Stomach (tissue), 8 donors: ENCODE measurements at regions not wholly inside any gene's neighbourhood (a gene's known extent, or its start where the extent isn't known, plus 50 kb on each side); places are given as distances from the start of the nearest gene placed in this dataset.
A peak's percentile ranks its signal among the peaks of the same experiment; 100 is the strongest.

Source experiments
- DNase-seq, 2 donors: peaks; one replicate each; pipeline versions ENCODE4 v3.0.0 to v3.0.0-alpha.2; 2013 to 2019
- H3K27ac ChIP-seq, 5 donors: fragments of 200-600 bp in 4 of 5; sonication (generic) in 4 of 5; one replicate each; pipeline ENCODE4 v1.5.1; 2013 to 2019; ENCODE audit warnings: mild to moderate bottlenecking in 1 of 5, moderate library complexity in 1 of 5
- H3K27me3 ChIP-seq, 3 donors: fragments of 200-600 bp; sonication (generic); one replicate each; pipeline ENCODE4 v1.5.1; 2017 to 2019; ENCODE audit warnings: mixed run types in 1 of 3
- H3K36me3 ChIP-seq, 4 donors: fragments of 200-600 bp; sonication (generic); 1 replicate in 3 of 4; 2 replicates in 1 of 4; pipeline ENCODE4 v1.5.1; 2016 to 2019
- H3K4me1 ChIP-seq, 4 donors: fragments of 200-600 bp; sonication (generic); one replicate each; pipeline ENCODE4 v1.5.1; 2016 to 2019
- H3K4me3 ChIP-seq, 4 donors: fragments of 200-600 bp; sonication (generic) in 3 of 4; one replicate each; pipeline ENCODE4 v1.5.1; 2016 to 2019; ENCODE audit warnings: mild to moderate bottlenecking in 1 of 4
- H3K9me3 ChIP-seq, 4 donors: fragments of 200-600 bp; sonication (generic); one replicate each; pipeline ENCODE4 v1.5.1; 2016 to 2019
- CTCF ChIP-seq, 7 experiments: fragments of 450-650 bp in 4 of 7; fragments of 200-600 bp in 3 of 7; sonication (generic) in 3 of 7; IDR thresholded peaks; one replicate each; pipeline ENCODE4 v1.5.1; 2016 to 2019; ENCODE audit warnings: antibody characterized with exemption in 7 of 7, control low read depth in 2 of 7, mild to moderate bottlenecking in 1 of 7
- EP300 ChIP-seq: sonication (generic); formaldehyde crosslinking; IDR thresholded peaks from one replicate; pipeline ENCODE4 v1.6.1; 2017; ENCODE audit warnings: antibody characterized with exemption
- POLR2A ChIP-seq, 4 donors: fragments of 450-650 bp; IDR thresholded peaks; one replicate each; pipeline ENCODE4 v1.6.1; 2016; ENCODE audit warnings: antibody characterized with exemption in 4 of 4, control low read depth in 2 of 4, mild to moderate bottlenecking in 1 of 4, moderate library complexity in 1 of 4
- POLR2AphosphoS5 ChIP-seq, 3 donors: sonication (generic); formaldehyde crosslinking; IDR thresholded peaks; one replicate each; pipeline ENCODE4 v1.6.1; 2016; ENCODE audit warnings: antibody characterized with exemption in 3 of 3
- WGBS, 5 donors: extraction: QIAGEN DNeasy Blood & Tissue Kit in 3 of 5; methylation state at CpG; one replicate each; pipeline versions ENCODE4 v1.1.5 to v1.1.7; 2013 to 2018; 5-methylcytosine and 5-hydroxymethylcytosine counted together
- intact Hi-C: fragments of 100-400 bp; cut with DNase I; formaldehyde crosslinking; loops from one replicate; pipeline ENCODE4 v1.15.1; 2023; ENCODE audit warnings: low total_unique reads
- donor health status: healthy with polysubstance abuse.
- donor health status: Bipolar disorder and iron deficiency.
- donor health status: healthy.

GRCh38 chr12:107610021-107610859 lies 75.4 kb upstream of the PWP1 start:
- TF ChIP-seq POLR2AphosphoS5 (IDR thresholded peaks at IDR 0.05) (no peak), CTCF (IDR thresholded peaks at IDR 0.05) (peak in 2 of 7 experiments; percentile 22 to 27)
- peak in 1 of 2 donors; percentile 67 for DNase-seq
- no peaks in the 10 kb centered on the region for H3K4me1 ChIP-seq
- H3K36me3 ChIP-seq, result no peaks in the 10 kb centered on the region
- no peak overlapping the region for H3K27ac ChIP-seq
- H3K9me3 ChIP-seq, result no peaks in the 10 kb centered on the region
- intact Hi-C loops, result no loop called here
- WGBS, 5 donors, result 47 to 60% (median 57%) methylated on average over 13 to 20 of the region's 20 CpGs
- H3K27me3 ChIP-seq, result peaks cover 0 to 26% (median 0%) of the 10 kb centered on the region in 3 donors
- H3K4me3 ChIP-seq, result no peak overlapping the region

- no peak overlapping the region for H3K27ac ChIP-seq
- no peaks in the 10 kb centered on the region for H3K4me1 ChIP-seq
- no peak for DNase-seq
- no peaks in the 10 kb centered on the region for H3K36me3 ChIP-seq
- peaks cover 0 to 26% (median 0%) of the 10 kb centered on the region in 3 donors for H3K27me3 ChIP-seq
- H3K4me3 ChIP-seq, result no peak overlapping the region
- WGBS, 5 donors, result 49 to 67% (median 63%) methylated on average over 12 to 19 of the region's 19 CpGs
- H3K9me3 ChIP-seq, result no peaks in the 10 kb centered on the region
- intact Hi-C loops, result no loop called here
- TF ChIP-seq EP300 (no peak), POLR2AphosphoS5 (IDR thresholded peaks at IDR 0.05) (no peak), POLR2A (IDR thresholded peaks at IDR 0.05) (no peak), CTCF (IDR thresholded peaks at IDR 0.05) (no peak)
Measured at GRCh38 chr12:107612508-107612907, 73.1 kb upstream of the PWP1 start.

- intact Hi-C loops, result no loop called here
- peaks cover 0 to 20% (median 0%) of the 10 kb centered on the region in 3 donors for H3K27me3 ChIP-seq
- 90 to 97% (median 91%) methylated on average over 6 of the region's 6 CpGs for WGBS, 5 donors
- TF ChIP-seq POLR2AphosphoS5 (IDR thresholded peaks at IDR 0.05) (no peak), CTCF (IDR thresholded peaks at IDR 0.05) (no peak), EP300 (no peak), POLR2A (IDR thresholded peaks at IDR 0.05) (no peak)
- H3K4me3 ChIP-seq, result no peak overlapping the region
- H3K4me1 ChIP-seq, result no peaks in the 10 kb centered on the region
- no peaks in the 10 kb centered on the region for H3K36me3 ChIP-seq
- H3K27ac ChIP-seq, result no peak overlapping the region
- DNase-seq, result no peak
- H3K9me3 ChIP-seq, result no peaks in the 10 kb centered on the region
Measured at GRCh38 chr12:107616941-107617340, 68.7 kb upstream of the PWP1 start.

GRCh38 chr12:107618106-107618505 lies 67.5 kb upstream of the PWP1 start:
- H3K4me1 ChIP-seq, result no peaks in the 10 kb centered on the region
- H3K9me3 ChIP-seq, result no peaks in the 10 kb centered on the region
- 88 to 95% (median 91%) methylated on average over 14 to 15 of the region's 15 CpGs for WGBS, 5 donors
- H3K4me3 ChIP-seq, result no peak overlapping the region
- H3K27ac ChIP-seq, result no peak overlapping the region
- intact Hi-C loops, result no loop called here
- H3K36me3 ChIP-seq, result no peaks in the 10 kb centered on the region
- peaks cover 0 to 20% (median 0%) of the 10 kb centered on the region in 3 donors for H3K27me3 ChIP-seq
- no peak for DNase-seq
- no peak for TF ChIP-seq EP300

GRCh38 chr12:107619831-107620230 lies 65.8 kb upstream of the PWP1 start:
- H3K27me3 ChIP-seq, result peaks cover 0 to 11% (median 0%) of the 10 kb centered on the region in 3 donors
- TF ChIP-seq POLR2A (IDR thresholded peaks at IDR 0.05) (no peak), EP300 (no peak), POLR2AphosphoS5 (IDR thresholded peaks at IDR 0.05) (no peak), CTCF (IDR thresholded peaks at IDR 0.05) (no peak)
- WGBS, 5 donors, result 72 to 76% (median 73%) methylated on average over 13 of the region's 13 CpGs
- peaks cover 0 to 6% (median 4%) of the 10 kb centered on the region in 4 donors for H3K9me3 ChIP-seq
- no peaks in the 10 kb centered on the region for H3K36me3 ChIP-seq
- no peak overlapping the region for H3K27ac ChIP-seq
- no peak overlapping the region for H3K4me3 ChIP-seq
- H3K4me1 ChIP-seq, result no peaks in the 10 kb centered on the region
- DNase-seq, result no peak
- intact Hi-C loops, result no loop called here
